WTC11 (cell line): ENCODE measurements at regions not wholly inside any gene's neighbourhood (a gene's known extent, or its start where the extent isn't known, plus 50 kb on each side); places are given as distances from the start of the nearest gene placed in this dataset.

Experiments
- ATAC-seq: fragments of 200-7000 bp; cut with Tn5 transposase; 2 replicates; pipeline ENCODE4 v1.10.0; 2021; ENCODE audit warnings: mild to moderate bottlenecking, moderate library complexity
- CTCF ChIA-PET: fragments of 300-600 bp; sonication (Branson Sonifier 250); formaldehyde crosslinking; loops from one replicate; lab custom pipeline; 2021; ENCODE audit warnings: antibody characterized with exemption; lab: Charles Lee
- POLR2A ChIA-PET: fragments of 350-600 bp; sonication (Branson Sonifier 250); formaldehyde crosslinking; loops from one replicate; lab custom pipeline; 2021; ENCODE audit warnings: antibody characterized with exemption; lab: Charles Lee
- DNase-seq: peaks from one replicate; pipeline ENCODE4 v3.0.0; 2021; ENCODE audit warnings: low spot score
- H3K27ac Mint-ChIP-seq: 2 replicates; pipeline ENCODE4 v1.8.0; 2021; ENCODE audit warnings: mixed read lengths
- H3K27me3 Mint-ChIP-seq: 2 replicates; pipeline ENCODE4 v1.8.0; 2021; ENCODE audit warnings: low read depth, mild to moderate bottlenecking, moderate library complexity, mixed read lengths
- H3K36me3 Mint-ChIP-seq: 2 replicates; pipeline ENCODE4 v1.8.0; 2021; ENCODE audit warnings: mixed read lengths
- H3K4me1 Mint-ChIP-seq: 2 replicates; pipeline ENCODE4 v1.8.0; 2022; ENCODE audit warnings: mixed read lengths
- H3K4me3 Mint-ChIP-seq: 2 replicates; pipeline ENCODE4 v1.8.0; 2021; ENCODE audit warnings: mild to moderate bottlenecking, moderate library complexity, mixed read lengths
- H3K9me3 Mint-ChIP-seq: 2 replicates; pipeline ENCODE4 v1.8.0; 2021; ENCODE audit warnings: mixed read lengths
- ATF1 ChIP-seq: sonication (generic); formaldehyde crosslinking; IDR thresholded peaks from 2 replicates; pipeline ENCODE4 v1.8.1; 2023; ENCODE audit warnings: mild to moderate bottlenecking, moderate library complexity, missing genetic modification reagents
- ATF3 ChIP-seq: sonication (generic); formaldehyde crosslinking; conservative IDR thresholded peaks from 2 replicates; pipeline ENCODE4 v1.8.1; 2022; ENCODE audit warnings: mild to moderate bottlenecking, missing genetic modification reagents
- E2F5 ChIP-seq: sonication (generic); formaldehyde crosslinking; IDR thresholded peaks from 2 replicates; pipeline ENCODE4 v1.8.1; 2022; ENCODE audit warnings: mild to moderate bottlenecking, moderate library complexity, missing genetic modification reagents
- FOXJ3 ChIP-seq: sonication (generic); formaldehyde crosslinking; IDR thresholded peaks from 2 replicates; pipeline ENCODE4 v1.9.0; 2021; ENCODE audit warnings: missing genetic modification reagents, mild to moderate bottlenecking, borderline replicate concordance
- FOXK1 ChIP-seq: sonication (generic); formaldehyde crosslinking; IDR thresholded peaks from 2 replicates; pipeline ENCODE4 v1.8.0; 2022; ENCODE audit warnings: mild to moderate bottlenecking, moderate library complexity, missing genetic modification reagents
- FOXP4 ChIP-seq: sonication (generic); formaldehyde crosslinking; IDR thresholded peaks from 2 replicates; pipeline ENCODE4 v1.8.0; 2022; ENCODE audit warnings: mild to moderate bottlenecking, missing genetic modification reagents
- GABPB1 ChIP-seq: sonication (generic); formaldehyde crosslinking; IDR thresholded peaks from 2 replicates; pipeline ENCODE4 v1.8.1; 2023; ENCODE audit warnings: mild to moderate bottlenecking, missing genetic modification reagents
- GRHL2 ChIP-seq: fragments of 250-450 bp; sonication (Bioruptor Pico); IDR thresholded peaks from 2 replicates; pipeline ENCODE4 v1.8.0; 2022; ENCODE audit warnings: mild to moderate bottlenecking, moderate library complexity; ENCODE audit not compliant: insufficient replicate concordance, severe bottlenecking
- JAZF1 ChIP-seq: fragments of 250-450 bp; sonication (Bioruptor Pico); IDR thresholded peaks from 2 replicates; pipeline ENCODE4 v1.9.0; 2021; ENCODE audit warnings: moderate library complexity, mild to moderate bottlenecking, inconsistent platforms
- NR1H2 ChIP-seq: sonication (generic); formaldehyde crosslinking; IDR thresholded peaks from 2 replicates; pipeline ENCODE4 v1.9.0; 2021; ENCODE audit warnings: mild to moderate bottlenecking, moderate library complexity, missing genetic modification reagents
- OVOL2 ChIP-seq: fragments of 250-450 bp; sonication (Bioruptor Pico); IDR thresholded peaks from 2 replicates; pipeline ENCODE4 v1.9.0; 2021; ENCODE audit warnings: mild to moderate bottlenecking, borderline replicate concordance
- SMAD3 ChIP-seq: sonication (generic); formaldehyde crosslinking; IDR thresholded peaks from 2 replicates; pipeline ENCODE4 v1.8.0; 2022; ENCODE audit warnings: missing genetic modification reagents, mild to moderate bottlenecking, borderline replicate concordance
- SMAD4 ChIP-seq: sonication (generic); formaldehyde crosslinking; IDR thresholded peaks from 2 replicates; pipeline ENCODE4 v1.8.0; 2022; ENCODE audit warnings: mild to moderate bottlenecking, missing genetic modification reagents
- TEAD1 ChIP-seq: sonication (generic); formaldehyde crosslinking; IDR thresholded peaks from 2 replicates; pipeline ENCODE4 v1.8.0; 2022; ENCODE audit warnings: mild to moderate bottlenecking, missing genetic modification reagents
- ZBTB21 ChIP-seq: sonication (generic); formaldehyde crosslinking; IDR thresholded peaks from 2 replicates; pipeline ENCODE4 v1.8.1; 2023; ENCODE audit warnings: mild to moderate bottlenecking, missing genetic modification reagents, borderline replicate concordance
- ZNF138 ChIP-seq: sonication (generic); formaldehyde crosslinking; conservative IDR thresholded peaks from 2 replicates; pipeline ENCODE4 v1.8.1; 2022; ENCODE audit warnings: mild to moderate bottlenecking, moderate library complexity, missing genetic modification reagents
- ZNF317 ChIP-seq: sonication (generic); formaldehyde crosslinking; IDR thresholded peaks from 2 replicates; pipeline ENCODE4 v1.8.1; 2023; ENCODE audit warnings: low read depth, mild to moderate bottlenecking, moderate library complexity, missing genetic modification reagents, borderline replicate concordance
- ZNF423 ChIP-seq: fragments of 250-450 bp; sonication (Bioruptor Pico); IDR thresholded peaks from 2 replicates; pipeline ENCODE4 v2.1.2; 2022; ENCODE audit warnings: mild to moderate bottlenecking, moderate library complexity

- Mint-ChIP-seq H3K27me3 (no peaks in the 10 kb centered on the region), H3K9me3 (no peaks in the 10 kb centered on the region), H3K4me1 (no peaks in the 10 kb centered on the region), H3K27ac (no peak overlapping the region), H3K4me3 (no peak overlapping the region), H3K36me3 (no peaks in the 10 kb centered on the region)
- ATAC-seq: no peak
- DNase-seq: no peak
- TF ChIP-seq FOXP4 (CRISPR knock-in tag): no peak
- ChIA-PET POLR2A (no interaction called here), CTCF (no interaction called here)
Observed at GRCh38 chr20:7716286-7716972, 223.8 kb downstream of the HAO1 start.

- Mint-ChIP-seq H3K27ac (no peak overlapping the region), H3K27me3 (no peaks in the 10 kb centered on the region), H3K9me3 (no peaks in the 10 kb centered on the region), H3K4me1 (no peaks in the 10 kb centered on the region), H3K4me3 (no peak overlapping the region), H3K36me3 (no peaks in the 10 kb centered on the region)
- no peak for DNase-seq
- ChIA-PET CTCF (no interaction called here), POLR2A (no interaction called here)
- TF ChIP-seq FOXK1: no peak
- TF ChIP-seq ZNF423: no peak
- TF ChIP-seq FOXJ3 (CRISPR knock-in tag): no peak
- no peak for TF ChIP-seq GRHL2 (CRISPR knock-in tag)
- ATAC-seq: no peak
Observed at GRCh38 chr20:7722564-7722963, 217.7 kb downstream of the HAO1 start.

- Mint-ChIP-seq H3K27ac (no peak overlapping the region), H3K27me3 (no peaks in the 10 kb centered on the region), H3K4me1 (no peaks in the 10 kb centered on the region), H3K9me3 (no peaks in the 10 kb centered on the region), H3K4me3 (no peak overlapping the region), H3K36me3 (no peaks in the 10 kb centered on the region)
- DNase-seq (no peak), ATAC-seq (no peak)
- ChIA-PET CTCF (no interaction called here), POLR2A (no interaction called here)
- TF ChIP-seq JAZF1 (CRISPR knock-in tag) (no peak), ZNF138 (no peak), ZNF317 (no peak), GABPB1 (CRISPR knock-in tag) (no peak), SMAD3 (CRISPR knock-in tag) (no peak), NR1H2 (CRISPR knock-in tag) (no peak), TEAD1 (CRISPR knock-in tag) (no peak), ATF1 (CRISPR knock-in tag) (no peak), ZNF423 (no peak), E2F5 (CRISPR knock-in tag) (no peak), OVOL2 (CRISPR knock-in tag) (no peak)
- TF ChIP-seq, all 79 proteins: peak for 0
Observed at GRCh38 chr20:7723284-7723683, 217.0 kb downstream of the HAO1 start.

GRCh38 chr20:7728338-7728737, 211.9 kb downstream of the HAO1 start:
- H3K4me3 Mint-ChIP-seq: no peak overlapping the region
- no peaks in the 10 kb centered on the region for H3K4me1 Mint-ChIP-seq
- peaks cover 14% of the 10 kb centered on the region for H3K9me3 Mint-ChIP-seq
- H3K27me3 Mint-ChIP-seq: no peaks in the 10 kb centered on the region
- POLR2A ChIA-PET: no interaction called here
- ATAC-seq (no peak), DNase-seq (no peak)
- TF ChIP-seq SMAD4 (CRISPR knock-in tag): no peak
- no peak for TF ChIP-seq ATF3 (CRISPR knock-in tag)
- TF ChIP-seq ZBTB21 (CRISPR knock-in tag): no peak
- no peak for TF ChIP-seq ZNF423
- H3K36me3 Mint-ChIP-seq: no peaks in the 10 kb centered on the region
- CTCF ChIA-PET: no interaction called here
- no peak overlapping the region for H3K27ac Mint-ChIP-seq
